Hepatic stellate cell (primary cell): ENCODE measurements at regions not wholly inside any gene's neighbourhood (a gene's known extent, or its start where the extent isn't known, plus 50 kb on each side); places are given as distances from the start of the nearest gene placed in this dataset.

Experiments used
- DNase-seq: peaks from one replicate; pipeline ENCODE4 v3.0.0; 2011; ENCODE audit warnings: low spot score

GRCh38 chr2:12287220-12287751 lies 429.4 kb upstream of the TRIB2 start:
- DNase-seq: no peak

DNA sequence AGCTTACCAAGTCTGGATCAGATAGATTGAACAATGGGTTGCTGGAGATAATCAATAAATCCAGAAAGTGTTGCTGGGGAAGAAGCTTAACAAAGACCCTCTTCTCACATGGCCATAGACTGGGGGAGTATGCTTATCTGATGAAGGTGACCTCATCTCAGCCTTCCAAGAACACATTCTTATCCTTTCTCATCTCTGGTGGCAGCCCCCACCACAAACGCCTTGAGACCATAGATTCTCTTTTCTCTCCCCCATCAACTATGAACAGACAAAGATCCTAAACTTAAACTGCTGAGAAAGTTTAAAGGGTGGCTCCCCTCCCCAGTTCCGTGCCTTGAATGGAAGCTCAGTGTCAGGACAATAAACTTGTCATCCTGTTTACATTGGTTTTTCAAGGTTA lies 428.7 kb upstream of the TRIB2 start:
- no peak for DNase-seq

GRCh38 chr2:12289120-12289802 lies 427.5 kb upstream of the TRIB2 start:
- no peak for DNase-seq

DNA sequence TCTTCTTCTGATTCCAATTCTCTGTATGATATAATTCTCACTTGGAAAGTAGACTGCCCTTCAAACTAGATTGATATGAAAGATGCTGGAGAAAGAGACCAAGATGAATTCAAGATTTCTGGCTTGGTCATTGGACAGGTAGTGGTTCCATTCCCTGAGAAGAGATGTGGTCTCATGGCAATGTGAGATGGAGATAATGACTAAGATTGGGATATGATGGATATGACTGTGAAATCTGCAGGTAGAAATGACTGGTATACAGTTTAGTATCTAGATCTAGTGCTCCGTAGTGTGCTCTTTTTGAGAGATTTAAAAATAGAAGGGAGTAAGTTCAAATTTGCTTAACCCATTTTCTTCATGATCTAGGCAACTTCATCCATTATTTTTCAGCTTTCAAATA lies 425.4 kb upstream of the TRIB2 start:
- no peak for DNase-seq

- no peak for DNase-seq
Measured at GRCh38 chr2:12293874-12294273, 422.9 kb upstream of the TRIB2 start.

GRCh38 chr2:12295856-12296519 lies 420.7 kb upstream of the TRIB2 start:
- no peak for DNase-seq

- DNase-seq: no peak
Measured at GRCh38 chr2:12296915-12297314, 419.8 kb upstream of the TRIB2 start.

DNA sequence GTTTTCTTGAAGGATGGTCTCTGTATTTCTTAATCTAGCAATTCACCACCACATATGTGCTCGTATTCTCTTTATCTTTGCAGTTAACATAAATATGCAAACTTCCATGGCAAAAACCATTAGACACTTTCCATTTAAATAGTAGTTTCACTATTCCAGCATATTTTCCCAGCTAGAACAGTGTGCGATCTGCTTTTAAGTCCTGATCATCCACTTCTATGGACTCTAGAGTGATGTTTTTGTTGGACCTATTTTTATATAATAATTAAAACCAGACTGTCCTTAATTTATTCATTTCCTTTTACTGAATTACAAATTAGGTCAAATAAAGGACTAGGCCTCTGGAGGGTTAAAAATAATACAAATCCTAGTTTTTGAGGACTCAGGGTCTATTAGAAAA lies 418.4 kb upstream of the TRIB2 start:
- DNase-seq: no peak

DNA sequence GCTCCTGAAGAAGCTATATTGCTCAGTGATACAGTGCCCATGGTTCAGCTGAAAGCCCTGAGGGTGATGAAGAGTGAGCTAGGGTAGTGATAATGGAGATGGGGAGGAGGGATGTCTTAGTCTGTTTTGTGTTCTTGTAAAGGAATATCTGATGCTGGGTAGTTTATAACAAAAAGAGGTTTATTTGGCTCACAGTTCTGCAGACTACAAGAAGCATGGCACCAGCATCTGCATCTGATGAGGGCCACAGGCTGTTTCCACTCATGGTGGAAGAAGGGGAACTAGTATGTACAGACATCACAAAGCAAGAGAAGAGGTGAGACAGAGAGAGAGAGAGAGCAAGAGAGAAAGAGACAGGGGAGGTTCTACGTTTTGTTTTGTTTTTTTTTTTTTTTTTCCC lies 417.3 kb upstream of the TRIB2 start:
- DNase-seq: no peak

DNA sequence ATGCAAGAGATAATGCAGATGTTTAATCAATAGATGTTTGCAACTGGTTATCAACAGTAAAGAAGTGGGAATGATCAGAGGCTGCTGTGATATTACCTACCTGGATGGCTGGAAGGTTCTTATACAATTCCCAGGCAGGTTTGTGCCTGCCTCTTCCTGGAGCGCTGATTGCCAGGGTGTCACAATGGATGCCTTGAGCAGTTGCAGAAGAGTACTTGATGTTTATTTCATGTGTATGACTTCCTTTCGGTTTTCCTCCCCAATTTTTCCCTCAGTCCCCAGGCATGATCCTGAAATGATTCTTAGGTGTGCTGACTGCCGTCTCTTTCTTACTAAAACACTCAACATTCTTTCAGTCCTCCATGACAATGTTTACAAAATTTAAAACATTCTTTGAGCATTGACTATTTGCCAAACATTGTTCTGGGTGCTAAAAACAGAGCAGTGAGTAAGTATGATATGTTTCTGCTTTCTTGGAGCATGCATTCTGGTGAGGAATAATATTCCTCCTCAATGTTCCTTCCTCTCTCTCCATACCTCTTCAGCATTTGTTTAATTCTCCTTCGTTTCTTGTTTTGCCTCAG lies 416.6 kb upstream of the TRIB2 start:
- DNase-seq: no peak

DNA sequence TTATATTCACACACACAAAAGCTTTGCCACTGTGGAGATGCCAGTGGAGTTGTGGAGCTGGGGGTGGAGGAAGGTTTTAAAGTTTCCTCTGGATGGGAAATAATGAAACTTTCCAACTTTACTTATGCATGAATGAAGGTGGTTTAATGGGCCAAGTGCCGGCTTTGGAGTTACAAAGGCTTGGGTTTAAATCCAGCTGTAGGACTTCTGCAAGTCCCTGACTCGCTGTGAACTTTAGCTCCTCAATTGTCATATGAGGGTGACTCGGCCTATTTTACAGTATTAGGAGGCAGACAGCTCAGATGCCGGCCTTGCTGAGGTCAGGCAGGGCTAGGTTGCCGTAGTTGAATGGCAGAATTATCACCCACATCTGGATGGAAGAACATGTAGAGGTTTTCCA lies 415.8 kb upstream of the TRIB2 start:
- DNase-seq: no peak

- DNase-seq: no peak
Measured at GRCh38 chr2:12302140-12302539, 414.6 kb upstream of the TRIB2 start.

- DNase-seq: no peak
Measured at GRCh38 chr2:12302691-12303090, 414.0 kb upstream of the TRIB2 start.

DNA sequence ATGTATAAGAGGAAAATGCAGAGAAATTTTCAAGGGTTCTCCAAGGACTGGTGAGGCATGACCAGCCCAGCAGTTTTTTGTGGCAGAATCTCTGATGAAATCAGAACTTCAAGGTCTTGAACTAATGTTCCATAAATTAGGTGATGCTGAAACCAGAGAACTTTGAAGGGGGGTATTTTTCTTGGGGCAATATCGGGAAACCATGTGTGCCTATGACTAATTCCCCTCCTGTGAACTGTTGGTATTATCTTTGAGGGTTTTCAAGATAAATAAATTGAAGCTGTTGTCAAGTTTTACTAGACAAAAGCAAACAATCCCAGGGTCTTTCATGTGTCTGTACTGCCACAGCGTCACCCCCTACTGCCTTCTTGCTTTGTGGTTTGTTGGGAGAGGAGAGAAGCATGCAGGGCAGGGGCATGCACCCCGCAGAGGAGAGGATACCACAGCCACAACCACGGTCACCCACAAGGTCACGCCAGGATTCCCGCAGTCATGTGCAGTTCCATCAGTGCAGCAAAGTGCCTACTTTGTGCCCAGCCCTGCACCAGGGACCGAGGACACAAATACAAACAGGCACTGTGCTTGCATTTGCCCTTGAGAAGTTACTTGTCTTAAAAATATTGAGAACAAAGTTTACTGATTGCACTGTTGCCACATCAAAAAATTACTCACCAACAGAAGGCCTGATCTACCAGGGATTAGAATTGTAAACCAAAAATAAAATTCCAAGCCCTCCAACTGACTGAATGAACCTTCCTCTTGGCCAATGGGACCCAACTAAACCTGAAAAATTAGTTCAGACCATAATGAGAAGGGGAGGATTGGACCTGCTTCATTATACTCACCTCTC lies 413.3 kb upstream of the TRIB2 start:
- no peak for DNase-seq

- no peak for DNase-seq
Measured at GRCh38 chr2:12304564-12305171, 412.1 kb upstream of the TRIB2 start.

DNA sequence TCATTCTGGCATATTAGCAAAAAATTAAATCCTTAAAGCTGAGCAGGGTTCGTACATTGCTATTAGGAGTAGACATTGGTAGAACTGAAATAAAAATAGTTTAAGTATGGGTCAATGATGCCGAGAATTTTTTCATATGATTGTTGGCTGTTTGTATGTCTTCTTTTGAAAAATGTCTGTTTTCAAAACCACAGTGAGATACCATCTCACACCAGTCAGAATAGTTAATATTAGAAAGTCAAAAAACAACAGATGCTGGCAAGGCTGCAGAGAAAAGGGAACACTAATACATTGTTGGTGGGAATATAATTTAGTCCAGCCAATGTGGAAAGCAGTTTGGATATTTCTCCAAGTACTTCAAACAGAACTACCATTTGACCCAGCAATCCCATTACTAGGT lies 410.8 kb upstream of the TRIB2 start:
- DNase-seq: no peak

DNA sequence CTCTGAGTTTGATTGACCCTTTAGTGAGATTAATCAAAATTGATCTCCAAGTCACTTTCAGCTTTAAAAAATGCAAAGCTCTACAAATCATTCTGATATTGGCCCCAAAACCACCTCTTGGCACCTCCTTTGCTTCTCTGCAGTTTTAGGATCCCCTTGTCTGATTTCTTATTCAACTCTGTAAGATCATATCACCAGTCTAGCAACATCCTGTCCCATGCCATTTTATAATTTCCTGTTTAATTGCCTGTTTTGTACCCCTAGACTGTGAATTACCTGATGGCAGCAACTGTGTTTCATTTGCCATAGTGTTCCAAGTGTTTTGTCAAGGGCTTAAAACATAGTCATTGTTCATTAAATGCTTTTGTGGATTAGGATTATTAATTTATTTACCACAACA lies 406.3 kb upstream of the TRIB2 start:
- no peak for DNase-seq

GRCh38 chr2:12313445-12314126 lies 403.1 kb upstream of the TRIB2 start:
- no peak for DNase-seq

DNA sequence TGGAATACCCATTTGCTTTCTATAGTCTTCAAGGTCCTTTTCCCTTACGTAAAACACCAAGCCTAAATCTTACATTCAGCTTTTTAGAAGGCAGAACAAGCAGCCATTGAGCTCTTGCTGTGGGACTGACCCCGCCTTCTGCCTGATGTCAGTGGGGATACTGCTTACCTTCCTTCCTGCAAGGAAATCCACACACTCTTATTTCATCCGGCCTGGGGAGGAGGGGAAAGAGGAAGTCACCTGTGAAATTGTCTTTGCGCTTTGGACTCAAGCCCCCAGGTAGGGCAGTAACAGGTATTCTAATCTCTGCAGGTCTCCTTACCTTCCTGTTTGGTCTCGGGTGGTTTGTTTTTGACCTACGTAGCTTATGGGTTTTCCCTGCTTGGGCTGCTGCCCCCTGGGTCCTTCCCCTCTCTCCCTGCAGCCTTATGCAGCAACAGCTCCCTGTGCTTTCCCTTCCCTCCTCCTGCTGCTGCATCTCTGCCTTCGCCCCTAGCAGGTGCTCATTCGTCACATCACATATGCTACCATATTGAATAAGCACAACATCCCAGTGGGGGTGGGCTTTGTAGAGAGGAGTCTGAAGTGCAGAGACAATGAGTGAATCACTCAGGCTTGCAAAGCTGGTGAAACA lies 402.5 kb upstream of the TRIB2 start:
- no peak for DNase-seq

DNA sequence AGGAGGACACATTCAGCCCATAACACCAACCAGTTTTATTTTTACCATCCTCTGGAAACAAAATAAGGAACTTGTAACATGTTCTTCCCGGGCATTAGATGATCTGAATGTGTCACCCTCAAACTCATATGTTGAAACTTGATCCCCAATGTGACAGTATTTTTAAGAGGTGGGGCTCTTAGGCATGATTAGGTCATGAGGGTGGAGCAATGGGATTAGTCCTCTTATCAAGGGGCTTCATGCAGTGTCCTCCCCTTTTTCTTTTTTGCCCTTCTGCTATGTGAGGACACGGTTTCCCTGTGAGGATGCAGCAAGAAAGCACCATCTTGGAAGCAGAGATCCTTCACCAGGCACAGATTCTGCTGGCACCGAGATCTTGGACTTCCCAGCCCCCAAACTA lies 401.5 kb upstream of the TRIB2 start:
- no peak for DNase-seq

DNA sequence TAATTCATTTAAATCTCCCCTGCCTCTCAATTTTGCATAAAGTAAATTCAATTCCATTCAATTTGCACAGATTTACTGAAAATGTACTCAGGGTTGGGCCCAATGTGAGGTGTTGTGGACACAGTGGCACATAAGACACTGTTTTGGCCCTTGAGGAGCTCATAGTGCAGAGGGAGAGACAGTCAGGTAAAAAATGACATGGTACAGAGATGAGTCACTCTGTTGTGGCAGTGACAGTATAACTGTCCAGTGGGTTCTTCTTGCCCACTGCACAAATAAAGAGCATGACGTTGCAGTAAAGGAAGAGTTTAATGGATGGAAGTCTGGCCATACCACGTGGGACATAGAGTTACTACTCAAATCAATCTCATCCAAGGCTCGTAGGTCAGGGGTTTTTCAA lies 400.3 kb upstream of the TRIB2 start:
- no peak for DNase-seq
